ENCODE measurements at regions not wholly inside any gene's neighbourhood (a gene's known extent, or its start where the extent isn't known, plus 50 kb on each side); places are given as distances from the start of the nearest gene placed in this dataset.

DNA sequence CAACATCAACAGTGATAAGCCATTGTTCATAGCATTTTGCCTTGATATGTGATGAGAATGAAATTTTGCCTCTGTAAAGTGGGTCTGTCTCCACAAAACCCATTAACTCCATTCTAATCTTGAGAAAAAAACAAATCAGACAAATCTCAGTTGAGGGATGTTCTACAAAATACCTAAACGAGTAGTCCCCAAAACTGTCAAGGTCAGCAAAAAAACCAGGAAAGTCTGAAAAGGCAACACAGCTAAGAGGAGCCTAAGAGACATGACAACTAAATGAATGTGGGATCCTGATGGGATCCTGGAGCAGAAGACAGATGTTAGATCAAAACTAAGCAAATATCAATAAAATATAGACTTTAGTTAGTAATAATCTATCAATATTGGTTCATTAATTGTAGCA lies 431.6 kb upstream of the SPTLC3 start:
- no peak overlapping the region for H3K18ac ChIP-seq (ENCODE audit: extremely low read depth, low read length)
- no peak for FAIRE-seq

More for the DNA sequence above, 431.6 kb upstream of the SPTLC3 start:
- no peak overlapping the region for H2AK5ac ChIP-seq (ENCODE audit: low read depth, low read length)
- H3K4me3 ChIP-seq (ENCODE audit: extremely low read depth in 1 of 4, insufficient read depth in 2 of 4, low read depth in 3 of 4, low read length in 4 of 4), result no peak overlapping the region
- no peak overlapping the region for H2BK20ac ChIP-seq (ENCODE audit: low read length)
- H4K91ac ChIP-seq (replicated peaks; ENCODE audit: insufficient read length, low read length), result no peak overlapping the region
- no peak overlapping the region for H3K27ac ChIP-seq (ENCODE audit: low read depth, low read length)
- POLR2A ChIA-PET (ENCODE audit: partially characterized antibody), result no interaction called here
- H2AFZ ChIP-seq (ENCODE audit: low read length), result no peak overlapping the region
- no peaks in the 10 kb centered on the region for H4K20me1 ChIP-seq (replicated peaks in 1 of 2; ENCODE audit: control insufficient read depth in 1 of 2, insufficient read depth in 2 of 2, low read length in 2 of 2)
- whole genome bisulfite sequencing, 2 experiments (ENCODE audit: extremely low coverage in 1 of 2, insufficient coverage in 1 of 2, insufficient read length in 1 of 2, insufficient replicate concordance in 2 of 2, low coverage in 1 of 2, low lambda C conversion rate in 2 of 2, missing lambda C conversion rate in 1 of 2), result 76% methylated on average over 1 of the region's 1 CpG; no CpG with 5 or more reads in 1 of the 2 experiments
- no peaks in the 10 kb centered on the region for H3K79me1 ChIP-seq (ENCODE audit: low read depth, low read length)
- H4K5ac ChIP-seq (ENCODE audit: insufficient read length, low read depth, low read length), result no peak overlapping the region
- no peak overlapping the region for H2BK15ac ChIP-seq (ENCODE audit: low read length)
- H3K9me3 ChIP-seq (ENCODE audit: insufficient read depth in 2 of 2, low read depth in 1 of 2, low read length in 1 of 2), result peaks cover 0 to 4% of the 10 kb centered on the region in 2 experiments; a peak in 1 of 4 replicates
- no peaks in the 10 kb centered on the region for H3K23me2 ChIP-seq (ENCODE audit: low read depth, low read length)
- H3K4me2 ChIP-seq (ENCODE audit: insufficient read depth in 1 of 2, low read depth in 2 of 2, low read length in 2 of 2), result no peak overlapping the region
- no peaks in the 10 kb centered on the region for H3K4me1 ChIP-seq (replicated peaks in 1 of 4; ENCODE audit: control insufficient read depth in 3 of 4, insufficient read depth in 4 of 4, low read length in 3 of 4)
- H3K9ac ChIP-seq (replicated peaks in 1 of 4; ENCODE audit: extremely low read depth in 1 of 4, low read depth in 3 of 4, low read length in 3 of 4), result no peak overlapping the region
- H4K8ac ChIP-seq (ENCODE audit: extremely low read depth, insufficient read depth, low read length), result no peak overlapping the region
- H2BK5ac ChIP-seq (ENCODE audit: low read depth, low read length), result no peak overlapping the region
- H2BK120ac ChIP-seq (replicated peaks; ENCODE audit: low read depth, low read length), result no peak overlapping the region
- H3K23ac ChIP-seq (ENCODE audit: insufficient read length), result no peak overlapping the region
- H3K36me3 ChIP-seq (ENCODE audit: control insufficient read depth in 2 of 4, insufficient read depth in 4 of 4, low read length in 3 of 4), result no peaks in the 10 kb centered on the region
- peak; percentile 86 for TF ChIP-seq MAFK (IDR thresholded peaks at IDR 0.05; ENCODE audit: low read depth, low read length)
- no peak for TF ChIP-seq BCL11A (IDR thresholded peaks at IDR 0.05; ENCODE audit: low read depth in 2 of 2, low read length in 2 of 2)
- no peak for TF ChIP-seq NANOG (IDR thresholded peaks at IDR 0.05; ENCODE audit: insufficient read depth, low read depth, low read length, poor library complexity, severe bottlenecking)
- TF ChIP-seq KDM1A (IDR thresholded peaks at IDR 0.05; ENCODE audit: borderline replicate concordance, low read length), result no peak
- TF ChIP-seq CTBP2 (IDR thresholded peaks at IDR 0.05; ENCODE audit: borderline replicate concordance, insufficient read depth, insufficient read length, low read length), result no peak
- no peak for TF ChIP-seq CTCF (IDR thresholded peaks at IDR 0.05; ENCODE audit: control extremely low read depth in 1 of 3, insufficient read depth in 1 of 3, low read depth in 1 of 3, low read length in 3 of 3)
- no peak for TF ChIP-seq SIX5 (IDR thresholded peaks at IDR 0.05; ENCODE audit: low read depth, low read length)
- no peak overlapping the region for H3K4ac ChIP-seq (replicated peaks; ENCODE audit: insufficient read length, low read depth, low read length)
- DNase-seq (ENCODE audit: low read depth in 1 of 2, low spot score in 2 of 2), result no peak
- H3K14ac ChIP-seq (ENCODE audit: insufficient read length), result no peak overlapping the region
- no peak overlapping the region for H3K56ac ChIP-seq (replicated peaks; ENCODE audit: insufficient read length, low read depth, low read length)
- no peaks in the 10 kb centered on the region for H3K79me2 ChIP-seq (ENCODE audit: control insufficient read depth in 1 of 2, insufficient read depth in 2 of 2, low read length in 2 of 2)
- H3K27me3 ChIP-seq (replicated peaks in 1 of 4; ENCODE audit: control insufficient read depth in 3 of 4, extremely low read depth in 1 of 4, insufficient read depth in 3 of 4, low read length in 3 of 4), result peaks cover 0 to 1% (median 0%) of the 10 kb centered on the region in 4 experiments; a peak in 1 of 7 replicates
- no peak overlapping the region for H2BK12ac ChIP-seq (ENCODE audit: low read depth, low read length)
- CTCF ChIA-PET (ENCODE audit: partially characterized antibody), result no interaction called here

Data from H1 (cell line).